Right renal cortex interstitium (tissue), 3 donors: ENCODE measurements at regions not wholly inside any gene's neighbourhood (a gene's known extent, or its start where the extent isn't known, plus 50 kb on each side); places are given as distances from the start of the nearest gene placed in this dataset.

Experiments used
- DNase-seq, 3 donors: peaks; one replicate each; pipeline ENCODE4 v3.0.0-alpha.2; 2013; ENCODE audit warnings: low read depth in 3 of 3, low spot score in 2 of 3

GRCh38 chr10:31140716-31141115 lies 109.1 kb upstream of the ZNF438 start:
- DNase-seq = no peak

GRCh38 chr10:31142026-31142425 lies 110.4 kb upstream of the ZNF438 start:
- no peak for DNase-seq

- no peak for DNase-seq
Measured at GRCh38 chr10:31143331-31143935, 111.8 kb upstream of the ZNF438 start.

- no peak for DNase-seq
Measured at GRCh38 chr10:31145986-31146385, 114.3 kb upstream of the ZNF438 start.

- no peak for DNase-seq
Measured at GRCh38 chr10:31146491-31147209, 115.0 kb upstream of the ZNF438 start.

GRCh38 chr10:31147210-31147608 lies 115.5 kb upstream of the ZNF438 start:
- DNase-seq = no peak

GRCh38 chr10:31148951-31149350 lies 117.3 kb upstream of the ZNF438 start:
- no peak for DNase-seq

GRCh38 chr10:31149835-31150512 lies 118.3 kb upstream of the ZNF438 start:
- DNase-seq = no peak

GRCh38 chr10:31151301-31151700 lies 119.6 kb upstream of the ZNF438 start:
- DNase-seq = no peak

- no peak for DNase-seq
Measured at GRCh38 chr10:31152421-31153135, 120.9 kb upstream of the ZNF438 start.

- no peak for DNase-seq
Measured at GRCh38 chr10:31153161-31153560, 121.5 kb upstream of the ZNF438 start.

GRCh38 chr10:31153692-31154091 lies 122.0 kb upstream of the ZNF438 start:
- no peak for DNase-seq

GRCh38 chr10:31154996-31155395 lies 123.3 kb upstream of the ZNF438 start:
- no peak for DNase-seq

GRCh38 chr10:31157123-31158010 lies 125.7 kb upstream of the ZNF438 start:
- no peak for DNase-seq

GRCh38 chr10:31158011-31158658 lies 126.5 kb upstream of the ZNF438 start:
- DNase-seq = no peak

- DNase-seq = no peak
Measured at GRCh38 chr10:31166606-31167005, 134.9 kb upstream of the ZNF438 start.

- no peak for DNase-seq
Measured at GRCh38 chr10:31170636-31171035, 139.0 kb upstream of the ZNF438 start.

GRCh38 chr10:31171402-31172083 lies 139.9 kb upstream of the ZNF438 start:
- no peak for DNase-seq

GRCh38 chr10:31172925-31173324 lies 141.3 kb upstream of the ZNF438 start:
- no peak for DNase-seq
